GM23338 (cell line): ENCODE measurements at regions not wholly inside any gene's neighbourhood (a gene's known extent, or its start where the extent isn't known, plus 50 kb on each side); places are given as distances from the start of the nearest gene placed in this dataset.

Source experiments
- ATAC-seq: fragments of 200-7000 bp; cut with Tn5 transposase; 3 replicates; pipeline ENCODE4 v1.9.1; 2020
- DNase-seq: peaks from one replicate; pipeline ENCODE4 v3.0.0-alpha.2; 2015; ENCODE audit warnings: low spot score
- H2AFZ ChIP-seq: fragments of 200-600 bp; sonication (generic); 2 replicates; pipeline ENCODE4 v1.8.0; 2016; ENCODE audit warnings: antibody characterized with exemption, mild to moderate bottlenecking, moderate library complexity
- H3F3A ChIP-seq: fragments of 200-600 bp; sonication (generic); replicated peaks from 2 replicates; pipeline ENCODE4 v1.8.0; 2017; ENCODE audit warnings: antibody characterized with exemption, mixed run types, low read depth
- H3K27ac ChIP-seq: fragments of 200-600 bp; sonication (generic); 2 replicates; pipeline ENCODE4 v1.6.1; 2016; ENCODE audit warnings: low read depth
- H3K27me3 ChIP-seq: fragments of 200-600 bp; sonication (generic); 2 replicates; pipeline ENCODE4 v1.8.0; 2016; ENCODE audit warnings: mild to moderate bottlenecking, mixed run types, moderate library complexity; ENCODE audit not compliant: insufficient read depth
- H3K36me3 ChIP-seq: fragments of 200-600 bp; sonication (generic); 2 replicates; pipeline ENCODE4 v1.8.0; 2016; ENCODE audit warnings: mild to moderate bottlenecking; ENCODE audit not compliant: insufficient read depth
- H3K4me1 ChIP-seq: fragments of 200-600 bp; sonication (generic); 2 replicates; pipeline ENCODE4 v1.8.0; 2016; ENCODE audit warnings: mild to moderate bottlenecking, moderate library complexity; ENCODE audit not compliant: insufficient read depth
- H3K4me2 ChIP-seq: fragments of 200-600 bp; sonication (generic); 2 replicates; pipeline ENCODE4 v1.7.1; 2017; ENCODE audit warnings: mixed run types
- H3K4me3 ChIP-seq: fragments of 200-600 bp; sonication (generic); 2 replicates; pipeline ENCODE4 v1.6.1; 2016; ENCODE audit warnings: mixed run types
- H3K79me2 ChIP-seq: fragments of 200-600 bp; sonication (generic); replicated peaks from 2 replicates; pipeline ENCODE4 v1.8.0; 2017; ENCODE audit warnings: mild to moderate bottlenecking; ENCODE audit not compliant: insufficient read depth
- H3K9me2 ChIP-seq: fragments of 200-600 bp; sonication (generic); 2 replicates; pipeline ENCODE4 v1.8.0; 2017; ENCODE audit not compliant: insufficient read depth
- H4K20me1 ChIP-seq: fragments of 200-600 bp; sonication (generic); replicated peaks from 2 replicates; pipeline ENCODE4 v1.8.0; 2017; ENCODE audit warnings: mild to moderate bottlenecking; ENCODE audit not compliant: insufficient read depth
- H3K27ac Mint-ChIP-seq: 2 replicates; pipeline ENCODE4 v1.8.0; 2020; ENCODE audit warnings: inconsistent platforms, mild to moderate bottlenecking, moderate library complexity, mixed read lengths
- H3K27me3 Mint-ChIP-seq: 3 replicates; pipeline ENCODE4 v1.8.0; 2022; ENCODE audit warnings: low read depth, mild to moderate bottlenecking, moderate library complexity, mixed read lengths, inconsistent platforms; ENCODE audit not compliant: insufficient read depth, poor library complexity
- H3K36me3 Mint-ChIP-seq: 3 replicates; pipeline ENCODE4 v1.8.0; 2021; ENCODE audit warnings: low read depth, mild to moderate bottlenecking, inconsistent platforms, moderate library complexity, mixed read lengths
- H3K4me1 Mint-ChIP-seq: 3 replicates; pipeline ENCODE4 v1.8.0; 2020; ENCODE audit warnings: mild to moderate bottlenecking, inconsistent platforms, mixed read lengths
- H3K4me3 Mint-ChIP-seq: 3 replicates; pipeline ENCODE4 v1.8.0; 2021; ENCODE audit warnings: moderate library complexity, mild to moderate bottlenecking, inconsistent platforms, mixed read lengths
- H3K9me3 Mint-ChIP-seq: 3 replicates; pipeline ENCODE4 v1.8.0; 2020; ENCODE audit warnings: moderate library complexity, mild to moderate bottlenecking, inconsistent platforms, mixed read lengths
- EZH2 ChIP-seq: fragments of 200-600 bp; sonication (generic); IDR thresholded peaks from one replicate; pipeline ENCODE4 v1.8.0; 2017; ENCODE audit warnings: antibody characterized with exemption, mild to moderate bottlenecking, low read depth; ENCODE audit not compliant: unreplicated experiment
- JUNB ChIP-seq: IDR thresholded peaks from one replicate; pipeline ENCODE4 v1.6.1; 2016; ENCODE audit warnings: antibody characterized with exemption; ENCODE audit not compliant: unreplicated experiment
- TF ChIP-seq, protein P1 (sequence below): IDR thresholded peaks from 2 replicates; pipeline ENCODE4 v1.6.1; 2016; ENCODE audit warnings: antibody characterized with exemption
- TF ChIP-seq, protein P2 (sequence below), 2 experiments: fragments of 200-600 bp in 1 of 2; sonication (generic) in 1 of 2; conservative IDR thresholded peaks; 2 replicates each; pipeline versions ENCODE4 v1.5.1 to v1.6.1; 2016 to 2017; ENCODE audit warnings: antibody characterized with exemption in 2 of 2, low read depth in 2 of 2, mild to moderate bottlenecking in 2 of 2, moderate library complexity in 1 of 2
- TF ChIP-seq, protein P3 (sequence below): fragments of 250-450 bp; sonication (Bioruptor Pico); IDR thresholded peaks from 2 replicates; pipeline ENCODE4 v1.5.0; 2020; ENCODE audit warnings: mild to moderate bottlenecking, moderate library complexity

DNA sequence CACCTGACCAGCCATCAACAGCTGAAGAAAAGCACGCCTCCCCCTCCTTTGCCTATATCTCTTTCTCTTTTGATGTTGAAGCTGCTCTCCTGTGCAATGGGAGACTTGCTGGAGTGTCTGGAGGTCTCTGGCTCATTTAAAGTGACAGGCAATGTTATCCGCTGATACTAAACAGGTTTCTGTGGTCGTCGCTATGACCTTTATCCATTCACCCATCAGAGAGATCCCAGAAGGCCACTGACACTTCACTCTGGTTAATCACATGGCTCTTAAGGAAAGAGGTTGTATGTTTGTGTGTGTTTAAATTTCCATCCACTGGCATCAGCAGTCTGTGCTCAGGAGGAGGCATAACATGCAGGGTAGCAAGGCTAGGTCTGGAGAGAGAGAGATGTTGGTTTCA lies 277.3 kb downstream of the MTX2 start:
- Mint-ChIP-seq H3K4me3 (no peak overlapping the region), H3K27ac (no peak overlapping the region), H3K9me3 (no peaks in the 10 kb centered on the region), H3K36me3 (no peaks in the 10 kb centered on the region), H3K27me3 (no peaks in the 10 kb centered on the region), H3K4me1 (peaks cover 1% of the 10 kb centered on the region; the same call in 2 of the 3 replicates)
- H3K9me2 ChIP-seq = no peaks in the 10 kb centered on the region
- no peak overlapping the region for H3K4me2 ChIP-seq
- H3K4me1 ChIP-seq = no peaks in the 10 kb centered on the region
- H2AFZ ChIP-seq = no peak overlapping the region
- no peak for TF ChIP-seq EZH2
- no peak for TF ChIP-seq JUNB
- TF ChIP-seq, protein P1, sequence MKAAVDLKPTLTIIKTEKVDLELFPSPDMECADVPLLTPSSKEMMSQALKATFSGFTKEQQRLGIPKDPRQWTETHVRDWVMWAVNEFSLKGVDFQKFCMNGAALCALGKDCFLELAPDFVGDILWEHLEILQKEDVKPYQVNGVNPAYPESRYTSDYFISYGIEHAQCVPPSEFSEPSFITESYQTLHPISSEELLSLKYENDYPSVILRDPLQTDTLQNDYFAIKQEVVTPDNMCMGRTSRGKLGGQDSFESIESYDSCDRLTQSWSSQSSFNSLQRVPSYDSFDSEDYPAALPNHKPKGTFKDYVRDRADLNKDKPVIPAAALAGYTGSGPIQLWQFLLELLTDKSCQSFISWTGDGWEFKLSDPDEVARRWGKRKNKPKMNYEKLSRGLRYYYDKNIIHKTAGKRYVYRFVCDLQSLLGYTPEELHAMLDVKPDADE = no peak
- TF ChIP-seq, protein P2, sequence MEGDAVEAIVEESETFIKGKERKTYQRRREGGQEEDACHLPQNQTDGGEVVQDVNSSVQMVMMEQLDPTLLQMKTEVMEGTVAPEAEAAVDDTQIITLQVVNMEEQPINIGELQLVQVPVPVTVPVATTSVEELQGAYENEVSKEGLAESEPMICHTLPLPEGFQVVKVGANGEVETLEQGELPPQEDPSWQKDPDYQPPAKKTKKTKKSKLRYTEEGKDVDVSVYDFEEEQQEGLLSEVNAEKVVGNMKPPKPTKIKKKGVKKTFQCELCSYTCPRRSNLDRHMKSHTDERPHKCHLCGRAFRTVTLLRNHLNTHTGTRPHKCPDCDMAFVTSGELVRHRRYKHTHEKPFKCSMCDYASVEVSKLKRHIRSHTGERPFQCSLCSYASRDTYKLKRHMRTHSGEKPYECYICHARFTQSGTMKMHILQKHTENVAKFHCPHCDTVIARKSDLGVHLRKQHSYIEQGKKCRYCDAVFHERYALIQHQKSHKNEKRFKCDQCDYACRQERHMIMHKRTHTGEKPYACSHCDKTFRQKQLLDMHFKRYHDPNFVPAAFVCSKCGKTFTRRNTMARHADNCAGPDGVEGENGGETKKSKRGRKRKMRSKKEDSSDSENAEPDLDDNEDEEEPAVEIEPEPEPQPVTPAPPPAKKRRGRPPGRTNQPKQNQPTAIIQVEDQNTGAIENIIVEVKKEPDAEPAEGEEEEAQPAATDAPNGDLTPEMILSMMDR (conservative IDR thresholded peaks at IDR 0.05; ENCODE audit: low read depth in 2 of 2) = no peak
- TF ChIP-seq, protein P3, sequence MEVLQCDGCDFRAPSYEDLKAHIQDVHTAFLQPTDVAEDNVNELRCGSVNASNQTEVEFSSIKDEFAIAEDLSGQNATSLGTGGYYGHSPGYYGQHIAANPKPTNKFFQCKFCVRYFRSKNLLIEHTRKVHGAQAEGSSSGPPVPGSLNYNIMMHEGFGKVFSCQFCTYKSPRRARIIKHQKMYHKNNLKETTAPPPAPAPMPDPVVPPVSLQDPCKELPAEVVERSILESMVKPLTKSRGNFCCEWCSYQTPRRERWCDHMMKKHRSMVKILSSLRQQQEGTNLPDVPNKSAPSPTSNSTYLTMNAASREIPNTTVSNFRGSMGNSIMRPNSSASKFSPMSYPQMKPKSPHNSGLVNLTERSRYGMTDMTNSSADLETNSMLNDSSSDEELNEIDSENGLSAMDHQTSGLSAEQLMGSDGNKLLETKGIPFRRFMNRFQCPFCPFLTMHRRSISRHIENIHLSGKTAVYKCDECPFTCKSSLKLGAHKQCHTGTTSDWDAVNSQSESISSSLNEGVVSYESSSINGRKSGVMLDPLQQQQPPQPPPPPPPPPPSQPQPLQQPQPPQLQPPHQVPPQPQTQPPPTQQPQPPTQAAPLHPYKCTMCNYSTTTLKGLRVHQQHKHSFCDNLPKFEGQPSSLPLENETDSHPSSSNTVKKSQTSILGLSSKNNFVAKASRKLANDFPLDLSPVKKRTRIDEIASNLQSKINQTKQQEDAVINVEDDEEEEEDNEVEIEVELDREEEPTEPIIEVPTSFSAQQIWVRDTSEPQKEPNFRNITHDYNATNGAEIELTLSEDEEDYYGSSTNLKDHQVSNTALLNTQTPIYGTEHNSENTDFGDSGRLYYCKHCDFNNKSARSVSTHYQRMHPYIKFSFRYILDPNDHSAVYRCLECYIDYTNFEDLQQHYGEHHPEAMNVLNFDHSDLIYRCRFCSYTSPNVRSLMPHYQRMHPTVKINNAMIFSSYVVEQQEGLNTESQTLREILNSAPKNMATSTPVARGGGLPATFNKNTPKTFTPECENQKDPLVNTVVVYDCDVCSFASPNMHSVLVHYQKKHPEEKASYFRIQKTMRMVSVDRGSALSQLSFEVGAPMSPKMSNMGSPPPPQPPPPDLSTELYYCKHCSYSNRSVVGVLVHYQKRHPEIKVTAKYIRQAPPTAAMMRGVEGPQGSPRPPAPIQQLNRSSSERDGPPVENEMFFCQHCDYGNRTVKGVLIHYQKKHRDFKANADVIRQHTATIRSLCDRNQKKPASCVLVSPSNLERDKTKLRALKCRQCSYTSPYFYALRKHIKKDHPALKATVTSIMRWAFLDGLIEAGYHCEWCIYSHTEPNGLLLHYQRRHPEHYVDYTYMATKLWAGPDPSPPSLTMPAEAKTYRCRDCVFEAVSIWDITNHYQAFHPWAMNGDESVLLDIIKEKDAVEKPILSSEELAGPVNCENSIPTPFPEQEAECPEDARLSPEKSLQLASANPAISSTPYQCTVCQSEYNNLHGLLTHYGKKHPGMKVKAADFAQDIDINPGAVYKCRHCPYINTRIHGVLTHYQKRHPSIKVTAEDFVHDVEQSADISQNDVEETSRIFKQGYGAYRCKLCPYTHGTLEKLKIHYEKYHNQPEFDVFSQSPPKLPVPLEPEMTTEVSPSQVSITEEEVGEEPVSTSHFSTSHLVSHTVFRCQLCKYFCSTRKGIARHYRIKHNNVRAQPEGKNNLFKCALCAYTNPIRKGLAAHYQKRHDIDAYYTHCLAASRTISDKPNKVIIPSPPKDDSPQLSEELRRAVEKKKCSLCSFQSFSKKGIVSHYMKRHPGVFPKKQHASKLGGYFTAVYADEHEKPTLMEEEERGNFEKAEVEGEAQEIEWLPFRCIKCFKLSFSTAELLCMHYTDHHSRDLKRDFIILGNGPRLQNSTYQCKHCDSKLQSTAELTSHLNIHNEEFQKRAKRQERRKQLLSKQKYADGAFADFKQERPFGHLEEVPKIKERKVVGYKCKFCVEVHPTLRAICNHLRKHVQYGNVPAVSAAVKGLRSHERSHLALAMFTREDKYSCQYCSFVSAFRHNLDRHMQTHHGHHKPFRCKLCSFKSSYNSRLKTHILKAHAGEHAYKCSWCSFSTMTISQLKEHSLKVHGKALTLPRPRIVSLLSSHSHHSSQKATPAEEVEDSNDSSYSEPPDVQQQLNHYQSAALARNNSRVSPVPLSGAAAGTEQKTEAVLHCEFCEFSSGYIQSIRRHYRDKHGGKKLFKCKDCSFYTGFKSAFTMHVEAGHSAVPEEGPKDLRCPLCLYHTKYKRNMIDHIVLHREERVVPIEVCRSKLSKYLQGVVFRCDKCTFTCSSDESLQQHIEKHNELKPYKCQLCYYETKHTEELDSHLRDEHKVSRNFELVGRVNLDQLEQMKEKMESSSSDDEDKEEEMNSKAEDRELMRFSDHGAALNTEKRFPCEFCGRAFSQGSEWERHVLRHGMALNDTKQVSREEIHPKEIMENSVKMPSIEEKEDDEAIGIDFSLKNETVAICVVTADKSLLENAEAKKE = no peak
- DNase-seq (no peak), ATAC-seq (no peak)
- no peaks in the 10 kb centered on the region for H3K36me3 ChIP-seq
- H3K79me2 ChIP-seq = no peaks in the 10 kb centered on the region
- H3K27ac ChIP-seq = no peak overlapping the region
- H3K27me3 ChIP-seq = no peaks in the 10 kb centered on the region
- H3K4me3 ChIP-seq = no peak overlapping the region
- no peaks in the 10 kb centered on the region; the same call in 1 of the 2 replicates for H4K20me1 ChIP-seq
- no peaks in the 10 kb centered on the region for H3F3A ChIP-seq
